ENCODE measurements at regions not wholly inside any gene's neighbourhood (a gene's known extent, or its start where the extent isn't known, plus 50 kb on each side); places are given as distances from the start of the nearest gene placed in this dataset.

DNA sequence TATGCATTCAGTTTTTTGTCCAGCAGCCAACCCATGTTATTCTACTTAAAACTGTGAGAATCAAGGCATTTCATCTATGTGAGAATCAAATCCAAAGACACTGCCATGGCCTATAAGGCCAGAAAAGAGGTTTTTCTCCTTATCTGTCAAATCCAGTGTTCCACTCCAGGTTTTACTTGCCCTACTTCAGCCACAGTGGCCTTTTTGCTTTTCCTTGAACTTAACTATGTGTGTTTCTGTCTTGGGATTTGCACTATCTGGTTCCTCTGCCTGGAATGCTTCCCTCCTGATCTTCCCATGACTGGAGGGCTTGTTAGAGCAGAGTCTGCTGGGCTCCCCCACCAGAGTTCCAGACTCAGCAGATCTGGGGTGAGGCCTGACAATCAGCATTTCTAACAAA, 113.1 kb upstream of the DOK5 start:
- peaks cover 0 to 1% (median 0%) of the 10 kb centered on the region in 7 donors for H3K9me3 Mint-ChIP-seq
- Histone ChIP-seq H3K36me3 (replicated peaks in 1 of 2; ENCODE audit: control insufficient read depth in 1 of 2, insufficient read depth in 2 of 2, low read length in 2 of 2) (no peaks in the 10 kb centered on the region), H3K27me3 (ENCODE audit: control insufficient read depth in 2 of 2, insufficient read depth in 2 of 2, low read length in 2 of 2) (peaks cover 0 to 2% of the 10 kb centered on the region in 2 donors), H3K27ac (ENCODE audit: low read depth in 1 of 2, low read length in 2 of 2) (no peak overlapping the region), H3K4me3 (replicated peaks in 1 of 3; ENCODE audit: low read depth in 2 of 3, low read length in 3 of 3) (no peak overlapping the region), H3K9me3 (replicated peaks in 1 of 2; ENCODE audit: control insufficient read depth in 1 of 2, insufficient read depth in 1 of 2, low read length in 2 of 2) (no peaks in the 10 kb centered on the region), H3K4me2 (replicated peaks; ENCODE audit: extremely low read depth, low read length, poor library complexity, severe bottlenecking) (no peak overlapping the region), H2AFZ (ENCODE audit: insufficient read depth, low read depth, low read length, poor library complexity, severe bottlenecking) (no peak overlapping the region), H3K9ac (ENCODE audit: insufficient read depth, low read length, poor library complexity, severe bottlenecking) (no peak overlapping the region), H4K20me1 (ENCODE audit: insufficient read depth, low read length) (no peaks in the 10 kb centered on the region), H3K79me2 (ENCODE audit: insufficient read depth, low read length) (no peaks in the 10 kb centered on the region), H3K4me1 (ENCODE audit: control insufficient read depth in 1 of 2, insufficient read depth in 2 of 2, low read length in 2 of 2) (no peaks in the 10 kb centered on the region)
- H3K4me3 Mint-ChIP-seq, result no peak overlapping the region
- H3K36me3 Mint-ChIP-seq, result no peaks in the 10 kb centered on the region
- no peak overlapping the region for H3K27ac Mint-ChIP-seq
- H3K4me1 Mint-ChIP-seq, result no peaks in the 10 kb centered on the region
- no peak for DNase-seq
- intact Hi-C loops (cut with micrococcal nuclease), result no loop called here
- TF ChIP-seq, protein P1, sequence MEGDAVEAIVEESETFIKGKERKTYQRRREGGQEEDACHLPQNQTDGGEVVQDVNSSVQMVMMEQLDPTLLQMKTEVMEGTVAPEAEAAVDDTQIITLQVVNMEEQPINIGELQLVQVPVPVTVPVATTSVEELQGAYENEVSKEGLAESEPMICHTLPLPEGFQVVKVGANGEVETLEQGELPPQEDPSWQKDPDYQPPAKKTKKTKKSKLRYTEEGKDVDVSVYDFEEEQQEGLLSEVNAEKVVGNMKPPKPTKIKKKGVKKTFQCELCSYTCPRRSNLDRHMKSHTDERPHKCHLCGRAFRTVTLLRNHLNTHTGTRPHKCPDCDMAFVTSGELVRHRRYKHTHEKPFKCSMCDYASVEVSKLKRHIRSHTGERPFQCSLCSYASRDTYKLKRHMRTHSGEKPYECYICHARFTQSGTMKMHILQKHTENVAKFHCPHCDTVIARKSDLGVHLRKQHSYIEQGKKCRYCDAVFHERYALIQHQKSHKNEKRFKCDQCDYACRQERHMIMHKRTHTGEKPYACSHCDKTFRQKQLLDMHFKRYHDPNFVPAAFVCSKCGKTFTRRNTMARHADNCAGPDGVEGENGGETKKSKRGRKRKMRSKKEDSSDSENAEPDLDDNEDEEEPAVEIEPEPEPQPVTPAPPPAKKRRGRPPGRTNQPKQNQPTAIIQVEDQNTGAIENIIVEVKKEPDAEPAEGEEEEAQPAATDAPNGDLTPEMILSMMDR (IDR thresholded peaks at IDR 0.05), result no peak
- peaks cover 0 to 1% (median 0%) of the 10 kb centered on the region in 3 donors for H3K27me3 Mint-ChIP-seq (ENCODE audit: low read depth in 3 of 3)

DNA sequence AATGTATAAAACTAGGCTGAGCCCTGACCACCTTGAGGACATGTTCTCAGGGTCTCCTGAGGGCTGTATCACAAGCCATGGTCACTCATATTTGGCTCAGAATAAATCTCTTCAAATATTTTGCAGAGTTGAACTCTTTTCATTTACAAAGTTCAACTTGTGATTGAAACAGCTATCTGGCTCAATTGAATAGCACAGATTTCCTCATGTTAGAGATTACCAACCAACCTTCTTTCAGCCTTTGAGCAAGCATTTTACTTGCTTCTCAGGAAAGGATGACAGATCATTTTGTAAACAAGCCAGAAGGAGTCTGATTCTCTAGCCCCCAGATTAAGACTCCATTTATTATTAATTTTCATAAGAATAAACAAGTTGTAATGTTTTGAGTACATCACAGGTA, 111.0 kb upstream of the DOK5 start:
- no peak overlapping the region for H3K4me3 ChIP-seq (replicated peaks in 1 of 3; ENCODE audit: low read depth in 2 of 3, low read length in 3 of 3)

More for the DNA sequence above, 111.0 kb upstream of the DOK5 start:
- Histone ChIP-seq H3K27me3 (ENCODE audit: control insufficient read depth in 2 of 2, insufficient read depth in 2 of 2, low read length in 2 of 2) (peaks cover 0 to 2% of the 10 kb centered on the region in 2 donors), H4K20me1 (ENCODE audit: insufficient read depth, low read length) (no peaks in the 10 kb centered on the region), H3K9ac (ENCODE audit: insufficient read depth, low read length, poor library complexity, severe bottlenecking) (no peak overlapping the region), H3K4me1 (ENCODE audit: control insufficient read depth in 1 of 2, insufficient read depth in 2 of 2, low read length in 2 of 2) (no peaks in the 10 kb centered on the region), H3K36me3 (replicated peaks in 1 of 2; ENCODE audit: control insufficient read depth in 1 of 2, insufficient read depth in 2 of 2, low read length in 2 of 2) (no peaks in the 10 kb centered on the region), H3K9me3 (replicated peaks in 1 of 2; ENCODE audit: control insufficient read depth in 1 of 2, insufficient read depth in 1 of 2, low read length in 2 of 2) (no peaks in the 10 kb centered on the region), H3K79me2 (ENCODE audit: insufficient read depth, low read length) (no peaks in the 10 kb centered on the region), H2AFZ (ENCODE audit: insufficient read depth, low read depth, low read length, poor library complexity, severe bottlenecking) (no peak overlapping the region), H3K27ac (ENCODE audit: low read depth in 1 of 2, low read length in 2 of 2) (no peak overlapping the region), H3K4me2 (replicated peaks; ENCODE audit: extremely low read depth, low read length, poor library complexity, severe bottlenecking) (no peak overlapping the region)
- no peak for DNase-seq
- Mint-ChIP-seq H3K27ac (no peak overlapping the region), H3K36me3 (no peaks in the 10 kb centered on the region), H3K4me1 (no peaks in the 10 kb centered on the region), H3K4me3 (no peak overlapping the region), H3K27me3 (ENCODE audit: low read depth in 3 of 3) (peaks cover 0 to 1% (median 0%) of the 10 kb centered on the region in 3 donors), H3K9me3 (no peaks in the 10 kb centered on the region)
- intact Hi-C loops (cut with micrococcal nuclease), result no loop called here
- TF ChIP-seq, protein P1 (IDR thresholded peaks at IDR 0.05), result no peak

Data from CD14-positive monocyte (primary cell).